ENCODE measurements at regions not wholly inside any gene's neighbourhood (a gene's known extent, or its start where the extent isn't known, plus 50 kb on each side); places are given as distances from the start of the nearest gene placed in this dataset.

GRCh38 chr6:71419217-71420094 lies 130.8 kb downstream of the OGFRL1 start:
- intact Hi-C loops (cut with micrococcal nuclease; ENCODE audit: unreplicated experiment), result no loop called here
- ChIA-PET POLR2A (no interaction called here), CTCF (ENCODE audit: unreplicated experiment) (no interaction called here)
- no TSS peak for BruUV-seq (replicated peaks)
- no peaks in the 10 kb centered on the region for H3K79me2 ChIP-seq (ENCODE audit: insufficient read depth, low read depth, low read length)
- no peak overlapping the region for H3K4me3 ChIP-seq (ENCODE audit: low read depth, low read length, poor library complexity, severe bottlenecking)
- no peak overlapping the region for H3K27ac ChIP-seq (ENCODE audit: low read depth, low read length, poor library complexity, severe bottlenecking)
- H3K4me1 ChIP-seq (ENCODE audit: insufficient read depth, low read length, poor library complexity, severe bottlenecking), result no peaks in the 10 kb centered on the region
- no peaks in the 10 kb centered on the region for H3K9me2 ChIP-seq (ENCODE audit: insufficient read depth, low read length)
- no peak for TF ChIP-seq CTCF (conservative IDR thresholded peaks at IDR 0.05; ENCODE audit: low read length)
- no peak for TF ChIP-seq EZH2phosphoT487 (IDR thresholded peaks at IDR 0.05; ENCODE audit: borderline replicate concordance, low read depth, low read length)
- no peak for DNase-seq (ENCODE audit: low spot score)
- H4K20me1 ChIP-seq (ENCODE audit: insufficient read depth, low read length), result no peaks in the 10 kb centered on the region
- H2AFZ ChIP-seq (ENCODE audit: low read length), result no peak overlapping the region
- H3K36me3 ChIP-seq (ENCODE audit: insufficient read depth, low read length), result no peaks in the 10 kb centered on the region
- H3K4me2 ChIP-seq (ENCODE audit: low read length), result no peak overlapping the region
- no peaks in the 10 kb centered on the region for H3K9me3 ChIP-seq (ENCODE audit: low read length)

GRCh38 chr6:71420095-71420692 lies 131.6 kb downstream of the OGFRL1 start:
- no peak for DNase-seq (ENCODE audit: low spot score)
- H3K9me2 ChIP-seq (ENCODE audit: insufficient read depth, low read length), result no peaks in the 10 kb centered on the region
- H3K4me2 ChIP-seq (ENCODE audit: low read length), result no peak overlapping the region
- no peaks in the 10 kb centered on the region for H4K20me1 ChIP-seq (ENCODE audit: insufficient read depth, low read length)
- intact Hi-C loops (cut with micrococcal nuclease; ENCODE audit: unreplicated experiment), result no loop called here
- no peaks in the 10 kb centered on the region for H3K36me3 ChIP-seq (ENCODE audit: insufficient read depth, low read length)
- no peak overlapping the region for H3K27ac ChIP-seq (ENCODE audit: low read depth, low read length, poor library complexity, severe bottlenecking)
- H3K4me3 ChIP-seq (ENCODE audit: low read depth, low read length, poor library complexity, severe bottlenecking), result no peak overlapping the region
- CTCF ChIA-PET (ENCODE audit: unreplicated experiment), result no interaction called here
- no peaks in the 10 kb centered on the region for H3K9me3 ChIP-seq (ENCODE audit: low read length)
- H3K79me2 ChIP-seq (ENCODE audit: insufficient read depth, low read depth, low read length), result no peaks in the 10 kb centered on the region
- no TSS peak for BruUV-seq (replicated peaks)
- H2AFZ ChIP-seq (ENCODE audit: low read length), result no peak overlapping the region
- TF ChIP-seq EZH2phosphoT487 (IDR thresholded peaks at IDR 0.05; ENCODE audit: borderline replicate concordance, low read depth, low read length), result no peak
- TF ChIP-seq CTCF (conservative IDR thresholded peaks at IDR 0.05; ENCODE audit: low read length), result no peak
- POLR2A ChIA-PET, result no interaction called here
- H3K4me1 ChIP-seq (ENCODE audit: insufficient read depth, low read length, poor library complexity, severe bottlenecking), result no peaks in the 10 kb centered on the region
